ENCODE measurements at regions not wholly inside any gene's neighbourhood (a gene's known extent, or its start where the extent isn't known, plus 50 kb on each side); places are given as distances from the start of the nearest gene placed in this dataset.

DNA sequence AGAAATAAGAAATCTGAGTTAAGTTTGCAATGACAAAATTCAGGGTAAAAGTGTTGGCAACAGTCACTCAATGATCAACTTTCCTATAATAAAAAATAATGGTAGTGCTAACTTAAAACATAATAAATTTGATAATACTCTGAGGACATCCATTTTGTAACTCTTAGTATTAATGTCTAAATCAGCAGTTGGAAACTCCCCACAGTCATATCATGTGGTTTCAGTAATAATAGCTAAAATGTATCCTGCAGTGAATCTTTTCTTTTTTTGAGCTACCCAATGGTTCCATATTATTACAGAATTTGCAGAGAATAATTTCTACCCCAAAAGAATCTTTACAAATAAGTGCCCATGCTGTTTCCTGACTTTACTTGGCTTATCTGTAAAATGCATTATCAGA is 286.7 kb downstream of the PTPRC start:
- TF ChIP-seq CTCF (IDR thresholded peaks at IDR 0.05) (no peak), POLR2A (IDR thresholded peaks at IDR 0.05) (no peak)

All from vagina (tissue), 2 donors.